OCI-LY7 (cell line): ENCODE measurements at regions not wholly inside any gene's neighbourhood (a gene's known extent, or its start where the extent isn't known, plus 50 kb on each side); places are given as distances from the start of the nearest gene placed in this dataset.

ENCODE experiments used
- CTCF ChIP-seq: fragments of 200-600 bp; sonication (generic); conservative IDR thresholded peaks from 2 replicates; pipeline ENCODE4 v1.5.1; 2014; ENCODE audit warnings: mild to moderate bottlenecking, antibody characterized with exemption, low read length, moderate library complexity, mixed read lengths
- EZH2phosphoT487 ChIP-seq: fragments of 200-600 bp; sonication (generic); IDR thresholded peaks from 2 replicates; pipeline ENCODE4 v1.6.1; 2018; ENCODE audit warnings: low read depth, borderline replicate concordance, mild to moderate bottlenecking, mixed run types, antibody characterized with exemption, low read length, moderate library complexity, mixed read lengths

- TF ChIP-seq CTCF (no peak), EZH2phosphoT487 (no peak)
These were observed 79.2 kb upstream of the INSIG1 start for GRCh38 chr7:155218276-155219153.
